ENCODE measurements at regions not wholly inside any gene's neighbourhood (a gene's known extent, or its start where the extent isn't known, plus 50 kb on each side); places are given as distances from the start of the nearest gene placed in this dataset.

DNA sequence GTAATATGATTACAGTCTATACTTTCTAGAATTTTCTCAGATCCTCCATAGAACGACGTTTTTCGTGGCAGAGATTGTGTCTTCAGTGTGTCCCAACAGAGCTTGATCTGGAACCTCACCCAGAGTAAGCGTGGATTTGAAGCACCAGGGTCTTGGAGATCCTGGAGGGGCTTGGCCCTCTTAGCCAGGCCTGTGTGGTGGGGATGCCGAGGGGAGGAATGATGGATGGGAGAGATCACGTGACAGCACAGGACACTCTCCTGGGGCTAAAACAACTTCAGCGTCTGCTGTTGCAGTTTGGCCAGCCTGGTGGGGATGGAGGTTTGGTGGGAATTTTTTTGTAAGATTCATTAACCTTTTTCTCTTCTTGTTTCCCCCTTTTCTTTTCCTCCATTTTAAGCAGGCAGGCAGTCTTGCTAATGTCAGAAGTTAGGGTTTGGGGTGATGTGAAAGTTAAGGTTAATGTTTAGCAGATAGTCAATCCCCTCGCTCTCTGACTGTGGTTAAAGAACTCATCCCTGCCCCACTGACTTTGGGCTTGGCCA lies 100.7 kb upstream of the SULF2 start:
- TF ChIP-seq, protein P1, sequence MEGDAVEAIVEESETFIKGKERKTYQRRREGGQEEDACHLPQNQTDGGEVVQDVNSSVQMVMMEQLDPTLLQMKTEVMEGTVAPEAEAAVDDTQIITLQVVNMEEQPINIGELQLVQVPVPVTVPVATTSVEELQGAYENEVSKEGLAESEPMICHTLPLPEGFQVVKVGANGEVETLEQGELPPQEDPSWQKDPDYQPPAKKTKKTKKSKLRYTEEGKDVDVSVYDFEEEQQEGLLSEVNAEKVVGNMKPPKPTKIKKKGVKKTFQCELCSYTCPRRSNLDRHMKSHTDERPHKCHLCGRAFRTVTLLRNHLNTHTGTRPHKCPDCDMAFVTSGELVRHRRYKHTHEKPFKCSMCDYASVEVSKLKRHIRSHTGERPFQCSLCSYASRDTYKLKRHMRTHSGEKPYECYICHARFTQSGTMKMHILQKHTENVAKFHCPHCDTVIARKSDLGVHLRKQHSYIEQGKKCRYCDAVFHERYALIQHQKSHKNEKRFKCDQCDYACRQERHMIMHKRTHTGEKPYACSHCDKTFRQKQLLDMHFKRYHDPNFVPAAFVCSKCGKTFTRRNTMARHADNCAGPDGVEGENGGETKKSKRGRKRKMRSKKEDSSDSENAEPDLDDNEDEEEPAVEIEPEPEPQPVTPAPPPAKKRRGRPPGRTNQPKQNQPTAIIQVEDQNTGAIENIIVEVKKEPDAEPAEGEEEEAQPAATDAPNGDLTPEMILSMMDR (conservative IDR thresholded peaks at IDR 0.05) = no peak
- TF ChIP-seq EZH2 (IDR thresholded peaks at IDR 0.05; ENCODE audit: low read depth) = no peak
